Prostate gland (tissue), 2 donors: ENCODE measurements at regions not wholly inside any gene's neighbourhood (a gene's known extent, or its start where the extent isn't known, plus 50 kb on each side); places are given as distances from the start of the nearest gene placed in this dataset.

ENCODE experiments used
- CTCF ChIP-seq, 4 experiments: fragments of 200-600 bp in 2 of 4; fragments of 450-650 bp in 2 of 4; sonication (generic) in 2 of 4; IDR thresholded peaks; 1 replicate in 3 of 4; 2 replicates in 1 of 4; pipeline ENCODE4 v1.5.1; 2016 to 2019; ENCODE audit warnings: antibody characterized with exemption in 4 of 4, mild to moderate bottlenecking in 2 of 4, moderate library complexity in 2 of 4
- POLR2A ChIP-seq: fragments of 450-650 bp; IDR thresholded peaks from one replicate; pipeline ENCODE4 v1.6.1; 2016; ENCODE audit warnings: antibody characterized with exemption, mild to moderate bottlenecking

- no peak for TF ChIP-seq CTCF (IDR thresholded peaks at IDR 0.05)
- TF ChIP-seq POLR2A = no peak
Observed at GRCh38 chr13:76672420-76672819, 213.8 kb downstream of the KCTD12 start.
